ENCODE measurements at regions not wholly inside any gene's neighbourhood (a gene's known extent, or its start where the extent isn't known, plus 50 kb on each side); places are given as distances from the start of the nearest gene placed in this dataset.

DNA sequence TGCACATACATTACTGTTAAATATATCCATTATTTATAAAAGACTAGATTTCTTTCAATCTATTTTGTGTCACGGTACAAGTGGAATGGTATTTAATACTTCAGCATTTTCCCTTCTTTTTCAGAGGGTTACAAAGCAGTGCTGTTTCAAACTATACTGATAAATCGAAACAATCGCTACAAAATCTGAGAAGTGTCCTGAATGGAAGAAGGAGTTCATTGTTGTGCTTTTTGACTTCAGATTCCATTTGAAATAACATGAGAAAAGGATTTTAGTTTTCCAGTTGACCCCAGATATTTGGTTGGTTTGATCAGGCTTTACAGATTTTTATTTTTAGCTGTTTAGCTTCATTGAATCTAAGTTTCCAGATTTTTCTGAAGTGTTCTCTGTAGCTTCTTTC lies 292.1 kb upstream of the ANKRD50 start:
- TF ChIP-seq, protein P1, sequence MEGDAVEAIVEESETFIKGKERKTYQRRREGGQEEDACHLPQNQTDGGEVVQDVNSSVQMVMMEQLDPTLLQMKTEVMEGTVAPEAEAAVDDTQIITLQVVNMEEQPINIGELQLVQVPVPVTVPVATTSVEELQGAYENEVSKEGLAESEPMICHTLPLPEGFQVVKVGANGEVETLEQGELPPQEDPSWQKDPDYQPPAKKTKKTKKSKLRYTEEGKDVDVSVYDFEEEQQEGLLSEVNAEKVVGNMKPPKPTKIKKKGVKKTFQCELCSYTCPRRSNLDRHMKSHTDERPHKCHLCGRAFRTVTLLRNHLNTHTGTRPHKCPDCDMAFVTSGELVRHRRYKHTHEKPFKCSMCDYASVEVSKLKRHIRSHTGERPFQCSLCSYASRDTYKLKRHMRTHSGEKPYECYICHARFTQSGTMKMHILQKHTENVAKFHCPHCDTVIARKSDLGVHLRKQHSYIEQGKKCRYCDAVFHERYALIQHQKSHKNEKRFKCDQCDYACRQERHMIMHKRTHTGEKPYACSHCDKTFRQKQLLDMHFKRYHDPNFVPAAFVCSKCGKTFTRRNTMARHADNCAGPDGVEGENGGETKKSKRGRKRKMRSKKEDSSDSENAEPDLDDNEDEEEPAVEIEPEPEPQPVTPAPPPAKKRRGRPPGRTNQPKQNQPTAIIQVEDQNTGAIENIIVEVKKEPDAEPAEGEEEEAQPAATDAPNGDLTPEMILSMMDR (conservative IDR thresholded peaks at IDR 0.05) = no peak
- TF ChIP-seq ZFX (IDR thresholded peaks at IDR 0.05) = no peak
